HG02973 (cell line): ENCODE measurements at regions not wholly inside any gene's neighbourhood (a gene's known extent, or its start where the extent isn't known, plus 50 kb on each side); places are given as distances from the start of the nearest gene placed in this dataset.

Source experiments
- ATAC-seq: cut with Tn5 transposase; IDR thresholded peaks from one replicate; pipeline ENCODE4 v1.9.1; 2021; ENCODE audit warnings: moderate library complexity; ENCODE audit not compliant: unreplicated experiment

DNA sequence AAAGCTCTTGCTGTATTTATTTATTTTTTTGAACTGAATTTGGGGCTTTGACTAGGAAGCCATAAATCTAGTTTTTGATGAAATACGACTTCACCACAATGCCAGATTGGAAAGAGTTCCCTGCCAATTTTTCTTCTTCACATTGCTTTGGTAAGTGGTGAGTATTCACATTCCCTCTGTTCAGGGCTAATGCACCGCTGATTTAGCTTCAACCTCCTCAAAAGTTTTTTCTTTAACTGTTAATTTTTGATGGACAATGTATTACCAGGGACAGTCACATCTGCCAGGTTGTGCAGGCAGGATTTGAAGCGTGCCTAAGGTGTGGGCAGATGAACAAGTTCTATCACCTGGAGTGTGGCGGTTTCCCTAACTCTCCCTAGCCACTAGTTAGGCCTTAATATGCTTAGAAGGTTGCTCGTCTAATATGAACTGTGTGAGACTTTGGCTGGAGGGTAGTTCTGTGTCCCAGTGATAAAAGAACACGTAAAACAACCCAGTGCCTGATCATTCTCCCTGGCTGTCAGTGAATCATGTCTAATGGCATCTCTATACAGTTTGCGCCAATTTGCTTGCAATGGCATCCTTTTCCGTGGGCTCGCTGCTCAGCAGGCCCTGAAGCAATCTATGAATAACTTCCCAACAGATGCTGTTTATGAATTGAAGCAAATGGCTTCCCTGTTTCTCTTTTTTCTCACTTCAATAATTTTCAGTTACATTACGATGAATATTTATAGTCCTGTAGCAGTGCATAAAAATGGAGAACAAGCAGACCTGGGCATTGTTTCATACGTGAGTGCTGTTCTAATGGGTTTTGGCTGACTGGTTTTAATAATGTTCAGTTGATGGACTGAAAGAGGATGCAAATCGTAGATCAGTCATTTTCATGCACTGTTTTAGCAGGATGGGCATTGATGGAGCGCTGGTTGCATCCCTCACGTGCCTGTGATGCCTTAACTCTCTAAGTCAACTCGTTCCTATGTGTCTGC, 243.2 kb upstream of the SUCLG2 start:
- no peak for ATAC-seq

DNA sequence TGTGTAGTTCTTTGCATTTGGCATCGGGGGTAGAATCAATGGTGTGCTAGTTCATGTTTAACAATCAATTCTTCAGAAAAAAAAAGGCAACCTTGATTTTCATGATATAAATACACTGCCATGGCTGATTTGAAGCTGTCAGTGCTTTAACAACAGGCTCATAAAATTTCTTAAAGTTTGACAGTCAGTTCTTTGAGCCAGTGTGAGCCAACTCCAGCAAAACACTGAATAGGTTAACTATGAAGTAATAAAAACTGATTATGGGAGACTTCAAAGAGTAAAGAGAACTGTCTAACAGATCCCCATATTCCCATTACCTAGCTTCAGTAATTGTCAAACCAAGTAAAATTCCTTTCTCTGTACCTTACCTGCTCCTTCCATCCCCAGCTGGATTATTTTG, 241.7 kb upstream of the SUCLG2 start:
- no peak for ATAC-seq

DNA sequence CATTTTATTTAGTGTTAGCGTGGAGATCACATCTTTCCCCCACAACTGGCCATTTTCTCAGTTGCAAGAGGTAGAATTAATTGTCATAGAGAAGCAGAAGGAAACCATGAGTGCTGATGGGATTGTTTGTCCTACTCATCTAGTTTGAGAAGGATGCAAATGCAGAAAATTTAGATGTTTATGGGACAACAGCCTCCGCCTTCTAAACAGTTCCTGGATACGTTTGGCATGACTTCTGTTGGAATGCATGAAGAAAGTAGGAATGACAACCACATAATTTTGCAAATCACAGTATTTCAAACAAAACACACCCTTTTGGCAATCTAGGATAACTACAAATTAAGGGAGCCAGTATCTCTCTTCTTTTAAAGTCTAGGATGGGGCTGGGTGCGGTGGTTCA, 240.1 kb upstream of the SUCLG2 start:
- no peak for ATAC-seq

DNA sequence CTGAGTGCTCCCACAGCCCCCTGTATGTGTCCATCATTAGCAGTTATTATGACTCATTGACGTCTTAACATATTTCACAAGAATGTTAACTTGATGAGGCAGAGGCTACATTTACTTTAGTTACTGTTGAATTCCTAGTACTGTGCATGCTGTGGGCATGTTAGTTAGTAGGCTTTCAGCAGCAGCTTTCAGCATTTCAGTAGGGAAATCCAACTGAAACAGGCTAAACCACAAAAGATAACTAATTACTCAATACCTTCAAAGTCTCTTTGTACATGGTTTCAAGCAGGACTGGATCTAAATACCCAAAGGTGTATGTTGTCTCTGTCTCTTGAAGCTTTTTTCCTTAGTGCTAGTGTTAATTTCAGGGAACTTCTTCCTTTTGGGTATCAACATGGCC, 229.9 kb upstream of the SUCLG2 start:
- ATAC-seq: no peak

DNA sequence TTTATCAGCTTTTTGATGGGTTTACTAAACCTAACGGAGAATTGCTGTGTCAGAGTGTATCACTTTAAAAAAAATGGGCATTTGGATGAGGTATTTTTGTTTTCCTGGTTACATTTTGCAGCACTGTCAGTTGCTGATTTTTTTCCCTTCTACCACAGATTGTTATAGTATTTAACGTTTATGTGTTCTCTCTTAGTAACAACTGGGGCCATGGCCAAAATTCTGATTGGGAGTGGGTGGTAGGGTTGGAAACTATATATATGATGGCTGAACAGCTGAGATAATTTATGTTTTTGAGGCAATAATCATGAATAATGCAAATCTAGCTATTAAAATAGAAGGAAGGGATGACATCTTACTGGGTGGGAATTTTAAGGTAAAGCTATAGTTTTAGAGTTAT, 229.4 kb upstream of the SUCLG2 start:
- ATAC-seq: no peak

DNA sequence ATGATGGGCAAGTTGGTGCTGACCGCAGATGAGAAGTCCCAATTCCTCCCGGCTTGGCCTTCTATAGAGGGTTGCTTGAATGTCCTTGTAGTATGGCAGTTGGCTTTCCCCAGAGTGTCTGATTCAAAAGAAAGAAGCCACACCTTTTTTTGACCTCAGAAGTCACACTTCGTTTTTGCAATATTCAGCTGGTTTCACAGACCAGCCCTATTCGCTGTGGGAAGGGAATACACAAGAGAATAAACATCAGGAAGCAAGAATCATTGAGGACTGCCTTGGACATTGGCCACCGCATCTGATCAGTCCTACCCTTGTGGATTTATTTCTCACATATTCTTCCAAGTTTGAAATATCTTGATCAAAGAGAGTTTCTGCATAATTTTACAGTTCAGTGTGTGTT, 228.6 kb upstream of the SUCLG2 start:
- ATAC-seq: no peak

DNA sequence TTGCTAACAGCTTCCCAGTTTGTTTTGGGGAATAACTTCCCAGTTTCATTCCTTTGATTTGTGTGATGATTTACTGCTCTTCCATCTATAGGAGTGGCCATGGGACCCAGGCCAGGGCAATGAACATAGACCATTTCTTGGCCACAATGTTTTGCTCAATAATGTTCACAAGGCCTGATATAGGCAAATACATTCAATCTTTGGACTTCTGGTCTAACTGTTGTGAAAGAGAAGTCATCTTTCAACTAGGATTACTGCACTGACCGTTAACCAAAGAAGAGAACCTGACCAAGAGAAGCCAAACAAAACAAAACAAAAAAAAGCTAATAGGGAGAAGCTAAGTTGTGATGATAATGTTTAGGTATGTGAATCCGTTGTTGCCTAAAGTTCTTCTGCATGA, 221.8 kb upstream of the SUCLG2 start:
- ATAC-seq: no peak

DNA sequence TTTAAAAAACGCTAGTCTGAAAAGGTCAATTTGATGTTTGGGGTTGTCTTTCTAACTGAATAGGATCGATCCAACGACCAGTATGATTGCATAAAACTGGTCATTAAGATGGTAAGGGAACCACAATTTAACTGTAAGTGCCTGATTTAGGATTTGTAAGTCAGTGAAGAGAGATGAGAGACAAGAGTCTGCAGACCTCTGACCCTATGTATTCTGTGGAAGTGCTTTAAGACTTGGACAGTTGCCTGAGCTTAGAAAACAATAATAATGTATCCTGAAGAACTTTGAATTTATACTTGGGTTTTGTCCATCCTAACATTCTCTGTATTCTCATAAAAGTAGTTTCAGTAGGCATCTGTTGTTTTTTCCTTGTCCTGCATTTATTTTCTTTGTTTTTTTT, 221.4 kb upstream of the SUCLG2 start:
- ATAC-seq: no peak

DNA sequence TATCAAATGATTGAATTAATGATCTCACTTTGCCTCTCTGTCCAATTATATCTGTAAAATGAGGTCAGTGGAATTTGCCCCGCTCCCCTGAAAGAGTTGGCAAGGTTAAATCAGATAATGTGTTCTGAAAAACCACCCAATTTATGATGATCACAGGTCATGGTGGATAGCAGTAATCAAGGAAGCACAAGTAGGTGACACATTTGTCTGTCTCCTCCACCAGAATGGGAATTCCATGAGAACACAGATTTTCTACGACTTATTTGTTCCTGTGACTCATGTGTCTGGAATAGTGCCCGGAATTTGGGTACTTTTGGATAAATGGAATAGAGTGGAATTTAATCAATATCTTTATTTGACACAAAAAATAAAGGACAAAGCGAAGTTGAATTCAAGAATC, 220.9 kb upstream of the SUCLG2 start:
- ATAC-seq: no peak

DNA sequence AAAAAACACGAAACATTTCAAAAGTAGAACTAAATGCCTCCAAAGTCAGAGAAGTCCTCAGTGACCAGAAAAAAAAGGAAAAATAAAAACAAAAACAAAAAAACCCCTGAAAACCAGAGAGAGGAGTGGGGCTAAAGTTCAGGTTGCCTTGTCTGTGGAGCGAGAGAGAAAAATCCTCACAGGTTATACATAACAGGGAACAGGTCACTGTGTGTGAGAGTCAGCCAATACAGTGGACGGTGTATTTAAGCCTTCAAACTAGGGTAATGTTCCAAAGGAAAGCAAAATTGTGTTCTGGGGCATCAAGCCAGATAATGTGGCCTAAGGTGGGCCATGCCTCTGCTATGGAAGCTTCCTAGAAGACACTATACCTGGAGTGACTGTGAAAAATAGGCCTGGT, 216.1 kb upstream of the SUCLG2 start:
- ATAC-seq: no peak

DNA sequence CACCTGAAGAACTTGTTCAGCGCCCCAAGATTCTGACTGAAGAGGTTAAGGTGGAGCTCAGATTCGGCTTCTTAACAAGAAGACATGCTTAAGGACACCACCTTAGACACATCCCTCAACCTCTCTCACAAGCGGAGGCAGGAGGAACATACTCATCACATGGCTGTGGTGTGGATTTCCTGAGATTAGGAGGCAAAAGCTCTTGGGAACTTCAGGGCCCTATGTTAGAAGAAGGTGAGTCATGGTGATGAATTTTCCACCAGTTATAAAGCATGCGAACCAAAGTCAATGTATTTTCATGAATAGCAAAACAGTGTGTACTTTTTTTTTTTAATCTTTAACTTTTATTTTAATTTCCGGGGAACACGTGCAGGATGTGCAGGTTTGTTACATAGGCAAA, 212.2 kb upstream of the SUCLG2 start:
- ATAC-seq: no peak

DNA sequence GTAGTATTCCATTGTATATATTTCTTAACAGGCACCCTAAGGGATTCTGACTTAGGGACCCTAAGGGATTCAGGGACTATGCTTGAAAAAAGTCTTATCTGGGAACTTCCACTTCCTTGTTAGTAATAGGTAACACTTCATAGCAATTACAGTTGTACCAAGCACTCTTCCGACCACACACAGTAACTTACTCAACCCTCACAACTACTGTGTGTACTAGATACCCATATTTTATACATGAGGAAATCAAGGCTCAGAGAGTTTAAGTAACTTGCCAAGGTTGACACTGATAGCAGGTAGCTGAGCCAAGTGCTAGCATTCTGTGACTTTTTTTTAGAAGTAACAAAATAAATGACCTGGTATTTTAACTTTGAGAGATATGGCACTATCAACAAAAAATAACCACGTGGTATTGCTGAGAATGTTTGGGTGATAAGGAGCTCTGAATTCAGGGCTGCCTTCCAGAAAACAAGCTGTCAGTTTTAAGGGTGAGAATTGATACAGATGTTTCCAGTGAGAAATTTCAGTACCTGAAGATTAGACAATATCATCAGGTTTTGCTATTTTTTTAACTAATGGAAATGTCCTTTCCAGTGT, 210.3 kb upstream of the SUCLG2 start:
- ATAC-seq: no peak

DNA sequence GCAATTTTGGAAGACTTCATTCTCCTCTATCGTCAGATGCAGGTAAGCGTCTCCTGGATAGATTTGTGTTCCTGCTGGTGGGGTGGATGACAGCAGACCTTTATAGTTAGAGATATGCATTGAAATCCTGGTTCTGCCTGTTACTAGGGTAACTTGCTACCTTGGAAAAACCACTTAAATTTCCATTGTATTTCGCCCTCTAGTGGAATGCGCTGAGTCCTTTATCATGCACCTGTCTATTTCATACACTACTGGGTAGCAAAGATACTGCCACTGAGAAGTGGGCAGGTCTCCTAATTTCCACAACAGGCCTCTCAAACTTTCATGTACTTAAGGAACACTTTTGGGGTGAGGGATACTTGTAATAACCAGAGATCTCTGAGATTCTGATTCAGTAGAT, 209.5 kb upstream of the SUCLG2 start:
- ATAC-seq: no peak

DNA sequence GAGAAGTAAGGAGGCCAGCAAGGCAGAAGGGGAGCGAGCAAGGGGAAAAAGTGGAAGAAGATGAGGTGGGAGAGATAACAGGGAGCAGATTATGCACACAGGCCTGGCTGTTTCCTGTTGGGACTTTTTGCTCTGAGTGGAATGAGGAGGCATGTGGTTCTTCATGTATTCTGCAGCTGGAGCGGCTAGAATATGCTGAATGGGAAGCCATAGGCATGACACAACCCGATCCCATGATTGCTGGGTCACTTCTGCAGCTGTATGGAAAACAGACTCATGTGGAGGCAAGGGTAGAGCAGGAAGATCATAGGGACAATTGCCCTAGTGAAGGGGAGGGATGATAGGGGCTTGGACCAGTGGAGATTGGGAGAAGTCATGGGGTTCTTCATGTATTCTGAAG, 206.0 kb upstream of the SUCLG2 start:
- ATAC-seq: no peak

DNA sequence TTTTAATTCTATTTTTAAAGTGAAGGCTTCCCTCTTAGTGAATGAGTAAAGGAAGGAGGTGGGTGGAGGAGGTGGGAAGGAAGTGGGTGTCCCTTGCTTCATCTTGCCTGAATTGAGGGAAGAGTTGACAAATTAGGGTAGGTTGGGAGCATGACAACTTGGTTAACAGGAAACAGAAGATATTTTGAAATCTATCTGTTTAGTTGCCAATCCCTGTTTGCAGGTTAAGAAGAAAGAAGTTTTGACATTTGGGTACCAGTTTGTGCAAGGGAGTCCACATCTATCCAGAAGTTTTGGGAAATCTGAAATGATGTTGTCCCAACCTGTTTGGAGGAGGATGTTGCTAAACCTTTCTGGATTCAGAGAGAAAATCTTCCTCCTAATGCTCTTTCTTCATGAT, 204.1 kb upstream of the SUCLG2 start:
- no peak for ATAC-seq

DNA sequence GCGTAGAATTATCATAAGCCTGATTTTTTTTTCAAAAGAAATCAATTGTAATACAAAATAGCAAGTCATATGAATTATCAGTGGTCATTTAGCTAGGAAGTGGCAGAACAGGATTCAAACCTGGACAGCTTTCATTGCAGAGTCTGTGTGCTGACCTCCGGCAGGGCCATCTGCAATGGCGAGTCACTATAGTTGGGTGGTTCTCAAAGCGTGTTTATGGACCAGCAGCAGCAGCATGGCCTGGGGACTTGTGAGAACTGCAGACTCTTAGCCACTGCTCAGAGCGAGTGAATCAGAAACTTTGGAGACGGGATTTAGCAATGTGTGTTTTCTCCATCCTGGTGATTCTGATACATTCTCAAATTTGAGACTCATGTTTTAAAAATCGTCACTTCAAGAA, 202.3 kb upstream of the SUCLG2 start:
- no peak for ATAC-seq

DNA sequence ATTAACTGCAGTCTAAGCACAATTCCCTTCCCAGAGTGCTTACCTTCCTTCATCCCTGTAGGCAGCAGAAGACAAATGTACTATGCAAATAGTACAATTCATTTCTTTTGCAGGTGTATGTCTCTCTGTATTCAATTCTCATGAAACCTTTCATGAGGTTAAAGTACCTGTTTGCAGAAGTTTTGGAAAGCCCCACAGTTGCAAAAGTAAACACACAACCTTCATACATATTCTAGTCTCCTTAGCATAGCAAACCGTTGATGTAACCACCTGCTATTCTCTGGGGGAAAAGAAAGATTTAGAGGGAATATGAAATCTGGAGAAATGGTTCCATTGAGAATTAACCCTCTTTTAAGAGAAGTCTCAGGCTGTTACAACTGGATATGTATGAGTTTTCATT, 200.3 kb upstream of the SUCLG2 start:
- no peak for ATAC-seq

DNA sequence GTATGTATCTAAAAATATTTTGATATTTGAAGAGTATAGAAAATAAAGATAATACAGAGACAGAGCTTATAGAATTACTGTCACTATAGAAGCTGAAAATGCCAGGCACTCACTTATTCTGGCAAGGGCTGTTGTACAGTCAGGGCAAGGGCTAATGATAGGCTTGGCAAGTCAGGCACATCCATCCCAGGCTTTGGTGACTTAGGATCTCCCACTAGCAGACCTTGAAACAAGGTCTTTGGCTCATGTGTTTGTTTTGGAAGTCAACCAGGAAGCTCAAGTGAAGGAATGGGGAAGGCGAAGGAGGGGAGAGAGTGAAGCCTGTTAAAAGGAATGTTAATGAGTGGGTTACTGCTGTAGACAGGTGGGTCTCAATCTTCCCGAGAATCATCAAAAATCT, 199.1 kb upstream of the SUCLG2 start:
- ATAC-seq: no peak

DNA sequence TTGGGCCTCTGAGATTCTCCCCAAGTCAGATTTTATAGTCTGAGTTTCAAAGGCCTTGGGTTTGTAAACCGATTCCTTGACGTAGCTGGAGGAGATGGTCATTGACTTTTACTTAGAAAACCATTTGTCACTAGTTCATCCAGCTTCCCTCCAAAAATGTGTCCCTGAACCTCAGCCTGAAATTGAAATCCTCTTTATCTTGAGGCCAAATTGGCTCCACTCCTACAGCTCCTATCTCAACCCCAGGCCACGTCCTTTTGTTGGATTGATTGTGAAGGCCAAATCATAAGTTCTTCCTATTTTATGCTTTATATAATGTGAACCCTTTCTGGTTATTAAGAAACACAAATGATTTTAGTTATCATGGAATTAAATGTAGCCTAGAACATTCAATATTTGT, 193.9 kb upstream of the SUCLG2 start:
- no peak for ATAC-seq

DNA sequence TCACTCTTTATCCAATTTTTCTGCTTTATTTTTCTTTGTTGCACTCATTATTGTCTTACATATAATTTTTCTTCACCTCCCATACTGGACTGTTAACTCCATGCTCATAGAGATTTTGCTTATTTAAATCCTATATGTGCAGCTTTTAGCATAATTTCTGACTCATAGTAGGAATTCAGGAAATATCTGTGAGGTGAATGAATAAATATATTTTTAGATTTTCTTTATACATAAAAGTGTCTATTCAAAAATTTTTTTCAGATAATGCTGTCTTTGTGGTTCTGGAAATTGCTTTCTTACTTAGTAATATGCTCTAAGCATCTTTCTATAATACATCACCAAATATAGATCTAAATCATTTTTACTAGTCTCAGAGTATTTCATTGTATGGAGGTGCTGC, 191.8 kb upstream of the SUCLG2 start:
- ATAC-seq: no peak

DNA sequence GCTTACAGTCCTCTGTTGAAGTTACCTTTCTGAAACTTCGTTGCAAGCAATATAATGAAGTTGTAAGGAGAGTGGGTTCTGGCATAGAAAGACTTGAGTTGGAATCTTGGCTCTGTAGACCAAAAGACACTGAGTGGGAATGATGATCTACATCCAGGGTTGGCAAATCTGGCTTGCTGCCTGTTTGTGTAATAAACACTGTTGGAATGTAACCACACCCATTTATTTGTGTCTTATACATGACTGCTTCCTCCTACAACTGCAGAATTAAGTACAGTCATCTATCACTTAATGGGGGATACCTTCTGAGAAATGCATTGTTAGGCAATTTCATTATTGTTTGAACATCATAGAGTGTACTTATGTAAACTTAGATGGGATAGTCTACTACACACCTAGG, 178.4 kb upstream of the SUCLG2 start:
- ATAC-seq: no peak

DNA sequence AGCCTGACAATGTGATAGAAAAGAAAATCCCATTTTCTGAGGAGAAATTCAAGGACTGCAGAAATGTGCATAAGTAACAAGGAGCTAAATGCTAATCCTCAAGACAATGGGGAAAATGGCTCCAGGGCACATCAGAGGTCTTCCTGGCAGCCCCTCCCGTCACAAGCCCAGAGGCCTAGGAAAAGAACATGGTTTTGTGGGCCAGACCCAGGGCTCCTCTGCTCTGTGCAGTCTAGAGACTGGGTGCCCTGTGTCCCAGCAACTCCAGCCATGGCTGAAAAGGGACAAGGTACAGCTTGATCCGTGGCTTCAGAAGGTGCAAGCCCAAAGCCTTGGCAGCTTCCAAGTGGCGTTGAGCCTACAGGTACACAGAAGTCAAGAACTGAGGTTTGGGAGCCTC, 176.8 kb upstream of the SUCLG2 start:
- no peak for ATAC-seq
